Endothelial cell of umbilical vein (primary cell): ENCODE measurements at regions not wholly inside any gene's neighbourhood (a gene's known extent, or its start where the extent isn't known, plus 50 kb on each side); places are given as distances from the start of the nearest gene placed in this dataset.

Experiments
- BruUV-seq: library from RNA; stranded (reverse); fragments of 400-500 nt; replicated peaks from 2 replicates; lab custom pipeline; 2021; lab: Mats Ljungman, UMichigan
- CTCF ChIA-PET: fragments of 300-600, 350-600 bp; sonication (Branson Sonifier 250); formaldehyde crosslinking; loops from one replicate; lab custom pipeline; 2021; ENCODE audit warnings: antibody characterized with exemption, inconsistent platforms; lab: Charles Lee
- POLR2A ChIA-PET: fragments of 300-600, 350-600 bp; sonication (Branson Sonifier 250); formaldehyde crosslinking; loops from one replicate; lab custom pipeline; 2021; ENCODE audit warnings: antibody characterized with exemption, inconsistent platforms; lab: Charles Lee
- DNase-seq: peaks from one replicate; pipeline ENCODE4 v3.0.0-alpha.2; 2011; ENCODE audit warnings: low read depth, low spot score
- FAIRE-seq: peaks from 2 replicates; lab custom pipeline; 2011; peaks lifted over from hg19 to GRCh38; lab: Jason Lieb, UNC
- H2AFZ ChIP-seq: 2 replicates; pipeline ENCODE4 v1.6.0; 2012; ENCODE audit warnings: low read depth, low read length, control low read depth, inconsistent platforms
- H3K27ac ChIP-seq: 2 replicates; pipeline ENCODE4 v1.5.1; 2011; ENCODE audit warnings: low read depth, mild to moderate bottlenecking, control low read depth, low read length, moderate library complexity; ENCODE audit not compliant: insufficient read depth
- H3K27me3 ChIP-seq, 2 experiments: 2 replicates each; pipeline versions ENCODE4 v1.6.0 to v1.6.1; 2011; ENCODE audit warnings: low read length in 2 of 2, mixed read lengths in 1 of 2; ENCODE audit not compliant: control insufficient read depth in 2 of 2, insufficient read depth in 2 of 2
- H3K36me3 ChIP-seq, 2 experiments: 2 replicates in 1 of 2; 3 replicates in 1 of 2; pipeline ENCODE4 v1.5.1; 2011; ENCODE audit warnings: low read length in 2 of 2, mild to moderate bottlenecking in 1 of 2, moderate library complexity in 1 of 2; ENCODE audit not compliant: control insufficient read depth in 2 of 2, insufficient read depth in 2 of 2; ENCODE audit errors: extremely low read depth in 1 of 2
- H3K4me1 ChIP-seq: 3 replicates; pipeline ENCODE4 v1.5.1; 2011; ENCODE audit warnings: mild to moderate bottlenecking, low read length; ENCODE audit not compliant: control insufficient read depth, insufficient read depth; ENCODE audit errors: extremely low read depth
- H3K4me2 ChIP-seq: 2 replicates; pipeline ENCODE4 v1.6.1; 2011; ENCODE audit warnings: low read length, control low read depth, mixed read lengths; ENCODE audit not compliant: insufficient read depth
- H3K4me3 ChIP-seq, 3 experiments: fragments of 200-600 bp in 1 of 3; sonication (generic), shearing (Covaris generic) in 1 of 3; replicated peaks in 1 of 3; 2 replicates each; pipeline ENCODE4 v1.5.1; 2011 to 2016; ENCODE audit warnings: control low read depth in 3 of 3, low read length in 3 of 3, mild to moderate bottlenecking in 2 of 3, inconsistent platforms in 1 of 3, low read depth in 1 of 3, moderate library complexity in 1 of 3; ENCODE audit not compliant: insufficient read depth in 1 of 3
- H3K79me2 ChIP-seq: 2 replicates; pipeline ENCODE4 v1.6.0; 2012; ENCODE audit warnings: low read length, inconsistent platforms; ENCODE audit not compliant: control insufficient read depth, insufficient read depth
- H3K9ac ChIP-seq: replicated peaks from 2 replicates; pipeline ENCODE3; 2011; ENCODE audit warnings: low read length, control low read depth; ENCODE audit not compliant: insufficient read depth; ENCODE audit errors: extremely low read depth
- H3K9me1 ChIP-seq: replicated peaks from 3 replicates; pipeline ENCODE4 v1.6.0; 2011; ENCODE audit warnings: mild to moderate bottlenecking, low read length; ENCODE audit not compliant: control insufficient read depth, insufficient read depth; ENCODE audit errors: extremely low read depth
- H3K9me3 ChIP-seq: replicated peaks from 2 replicates; pipeline ENCODE4 v1.5.1; 2012; ENCODE audit warnings: low read length, inconsistent platforms; ENCODE audit not compliant: control insufficient read depth, insufficient read depth
- H4K20me1 ChIP-seq: replicated peaks from 2 replicates; pipeline ENCODE3; 2011; ENCODE audit warnings: mild to moderate bottlenecking, low read length; ENCODE audit not compliant: control insufficient read depth, insufficient read depth; ENCODE audit errors: extremely low read depth
- EZH2 ChIP-seq: IDR thresholded peaks from 2 replicates; pipeline ENCODE4 v1.6.1; 2012; ENCODE audit warnings: borderline replicate concordance, low read depth, mild to moderate bottlenecking, moderate library complexity, low read length, inconsistent platforms; ENCODE audit not compliant: severe bottlenecking
- FOS ChIP-seq: IDR thresholded peaks from 2 replicates; pipeline ENCODE4 v1.6.1; 2011; ENCODE audit warnings: mild to moderate bottlenecking, low read length, moderate library complexity, borderline replicate concordance; ENCODE audit not compliant: insufficient read depth
- GATA2 ChIP-seq: IDR thresholded peaks from 2 replicates; pipeline ENCODE4 v1.7.0; 2011; ENCODE audit warnings: low read depth, mild to moderate bottlenecking, moderate library complexity, mixed read lengths, low read length; ENCODE audit not compliant: insufficient read length, insufficient read depth
- JUN ChIP-seq: IDR thresholded peaks from 2 replicates; pipeline ENCODE4 v1.6.1; 2011; ENCODE audit warnings: borderline replicate concordance, low read depth; ENCODE audit not compliant: insufficient read length, insufficient read depth
- MYC ChIP-seq: IDR thresholded peaks from one replicate; pipeline ENCODE4 v1.6.1; 2011; ENCODE audit warnings: mild to moderate bottlenecking, low read depth, low read length
- POLR2A ChIP-seq: IDR thresholded peaks from 2 replicates; pipeline ENCODE4 v1.6.1; 2012; ENCODE audit warnings: low read depth, mild to moderate bottlenecking, control low read depth, low read length
- POLR2AphosphoS5 ChIP-seq: IDR thresholded peaks from 2 replicates; pipeline ENCODE4 v1.6.1; 2012; ENCODE audit warnings: low read depth, mild to moderate bottlenecking, control low read depth, low read length, moderate library complexity; ENCODE audit not compliant: insufficient read depth
- dilution Hi-C: fragments of 300-500 bp; cut with MboI; formaldehyde crosslinking; loops from one replicate; pipeline ENCODE4 v1.15.0; 2019; ENCODE audit warnings: low sequenced_read_pairs; ENCODE audit not compliant: extremely low pct_ligation_motif_present
- intact Hi-C: fragments of 100-400 bp; cut with micrococcal nuclease; formaldehyde crosslinking; loops from one replicate; pipeline ENCODE4 v1.10.0; 2022
- TF ChIP-seq, protein P1 (sequence below): IDR thresholded peaks from 2 replicates; pipeline ENCODE4 v1.6.1; 2011; ENCODE audit not compliant: insufficient read depth, insufficient read length
- TF ChIP-seq, protein P2 (sequence below), 2 donors: IDR thresholded peaks; 1 replicate in 1 of 2; 2 replicates in 1 of 2; pipeline ENCODE4 v1.5.1; 2011; ENCODE audit warnings: low read length in 2 of 2, mild to moderate bottlenecking in 2 of 2, moderate library complexity in 2 of 2, control low read depth in 1 of 2, inconsistent platforms in 1 of 2, low read depth in 1 of 2; ENCODE audit not compliant: insufficient read depth in 1 of 2; ENCODE audit errors: extremely low read depth in 1 of 2

DNA sequence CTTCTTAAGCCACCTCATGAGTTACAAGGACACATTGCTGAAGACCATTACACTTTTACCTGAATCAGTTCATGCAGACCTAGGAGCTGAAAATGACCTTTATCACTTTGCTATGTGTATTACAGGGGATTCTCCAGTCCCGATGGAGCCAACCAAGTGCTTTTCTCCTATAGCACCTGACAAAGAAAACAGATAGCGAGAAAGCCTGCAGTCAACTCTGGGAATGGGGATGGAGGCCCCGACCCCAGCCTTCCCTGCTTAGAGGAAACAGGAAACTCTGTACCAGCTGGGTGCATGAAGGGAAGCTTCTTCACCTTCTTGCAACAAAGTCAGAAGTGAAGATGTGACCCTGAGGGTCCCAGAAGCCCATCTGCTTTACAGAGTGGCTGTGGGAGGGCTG, 168.3 kb upstream of the SEMA6D start:
- H3K9me1 ChIP-seq = no peaks in the 10 kb centered on the region
- no peaks in the 10 kb centered on the region for H3K4me1 ChIP-seq
- CTCF ChIA-PET = no interaction called here
- H3K4me2 ChIP-seq = no peak overlapping the region
- H3K4me3 ChIP-seq = no peak overlapping the region
- dilution Hi-C loops = no loop called here
- intact Hi-C loops = no loop called here
- no TSS peak for BruUV-seq
- H4K20me1 ChIP-seq = no peaks in the 10 kb centered on the region
- DNase-seq (no peak), FAIRE-seq (no peak)
- no peak for TF ChIP-seq GATA2
- TF ChIP-seq JUN = no peak
- TF ChIP-seq POLR2AphosphoS5 = no peak
- TF ChIP-seq, protein P1, sequence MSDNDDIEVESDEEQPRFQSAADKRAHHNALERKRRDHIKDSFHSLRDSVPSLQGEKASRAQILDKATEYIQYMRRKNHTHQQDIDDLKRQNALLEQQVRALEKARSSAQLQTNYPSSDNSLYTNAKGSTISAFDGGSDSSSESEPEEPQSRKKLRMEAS = no peak
- TF ChIP-seq, protein P2, sequence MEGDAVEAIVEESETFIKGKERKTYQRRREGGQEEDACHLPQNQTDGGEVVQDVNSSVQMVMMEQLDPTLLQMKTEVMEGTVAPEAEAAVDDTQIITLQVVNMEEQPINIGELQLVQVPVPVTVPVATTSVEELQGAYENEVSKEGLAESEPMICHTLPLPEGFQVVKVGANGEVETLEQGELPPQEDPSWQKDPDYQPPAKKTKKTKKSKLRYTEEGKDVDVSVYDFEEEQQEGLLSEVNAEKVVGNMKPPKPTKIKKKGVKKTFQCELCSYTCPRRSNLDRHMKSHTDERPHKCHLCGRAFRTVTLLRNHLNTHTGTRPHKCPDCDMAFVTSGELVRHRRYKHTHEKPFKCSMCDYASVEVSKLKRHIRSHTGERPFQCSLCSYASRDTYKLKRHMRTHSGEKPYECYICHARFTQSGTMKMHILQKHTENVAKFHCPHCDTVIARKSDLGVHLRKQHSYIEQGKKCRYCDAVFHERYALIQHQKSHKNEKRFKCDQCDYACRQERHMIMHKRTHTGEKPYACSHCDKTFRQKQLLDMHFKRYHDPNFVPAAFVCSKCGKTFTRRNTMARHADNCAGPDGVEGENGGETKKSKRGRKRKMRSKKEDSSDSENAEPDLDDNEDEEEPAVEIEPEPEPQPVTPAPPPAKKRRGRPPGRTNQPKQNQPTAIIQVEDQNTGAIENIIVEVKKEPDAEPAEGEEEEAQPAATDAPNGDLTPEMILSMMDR (IDR thresholded peaks at IDR 0.05; ENCODE audit: extremely low read depth in 1 of 2, insufficient read depth in 1 of 2, low read depth in 1 of 2, low read length in 2 of 2) = no peak
- no peak for TF ChIP-seq MYC
- TF ChIP-seq POLR2A = no peak
- TF ChIP-seq EZH2 = no peak
- no peak for TF ChIP-seq FOS
- no peaks in the 10 kb centered on the region for H3K79me2 ChIP-seq
- POLR2A ChIA-PET = no interaction called here
- no peaks in the 10 kb centered on the region for H3K27me3 ChIP-seq
- H3K9ac ChIP-seq = no peak overlapping the region
- H3K36me3 ChIP-seq = no peaks in the 10 kb centered on the region
- H3K9me3 ChIP-seq = no peaks in the 10 kb centered on the region
- no peak overlapping the region for H2AFZ ChIP-seq
- H3K27ac ChIP-seq = no peak overlapping the region
